PC-9 (cell line): ENCODE measurements at regions not wholly inside any gene's neighbourhood (a gene's known extent, or its start where the extent isn't known, plus 50 kb on each side); places are given as distances from the start of the nearest gene placed in this dataset.

ENCODE experiments used
- CTCF ChIP-seq: fragments of 200-600 bp; sonication (generic); conservative IDR thresholded peaks from 2 replicates; pipeline ENCODE4 v1.6.1; 2017; ENCODE audit warnings: mixed run types, antibody characterized with exemption, mild to moderate bottlenecking, moderate library complexity
- EZH2 ChIP-seq: fragments of 200-600 bp; sonication (generic); IDR thresholded peaks from 2 replicates; pipeline ENCODE4 v1.8.0; 2017; ENCODE audit warnings: antibody characterized with exemption, low read depth

- TF ChIP-seq CTCF (no peak), EZH2 (no peak)
Observed at GRCh38 chr20:7742479-7742878, 197.8 kb downstream of the HAO1 start.
